HepG2 (cell line): ENCODE measurements at regions not wholly inside any gene's neighbourhood (a gene's known extent, or its start where the extent isn't known, plus 50 kb on each side); places are given as distances from the start of the nearest gene placed in this dataset.
A peak's percentile ranks its signal among the peaks of the same experiment; 100 is the strongest.

Experiments used
- ATAC-seq: fragments of 200-7000 bp; cut with Tn5 transposase; 3 replicates; pipeline ENCODE4 v1.9.1; 2020; ENCODE audit warnings: mild to moderate bottlenecking, moderate library complexity
- BruUV-seq: library from RNA; stranded (reverse); fragments of 400-500 nt; replicated peaks from 2 replicates; lab custom pipeline; 2021; lab: Mats Ljungman, UMichigan
- CTCF ChIA-PET: fragments of 300-600 bp; formaldehyde crosslinking; extraction: SDS; loops from one replicate; lab custom pipeline; 2021; ENCODE audit warnings: low total read pairs, inconsistent platforms, low intra/inter-chr PET ratio; lab: Yijun Ruan, JAX
- POLR2A ChIA-PET: fragments of 350-600 bp; sonication (Branson Sonifier 250); formaldehyde crosslinking; loops from one replicate; lab custom pipeline; 2020; ENCODE audit warnings: antibody characterized with exemption, inconsistent platforms; lab: Yijun Ruan, JAX
- DNase-seq: peaks from one replicate; pipeline ENCODE4 v3.0.0-alpha.2; 2015; ENCODE audit warnings: low spot score
- FAIRE-seq: peaks from 3 replicates; lab custom pipeline; 2011; peaks lifted over from hg19 to GRCh38; lab: Jason Lieb, UNC
- H2AFZ ChIP-seq: one replicate; pipeline ENCODE4 v1.6.1; 2011; ENCODE audit warnings: low read length, inconsistent platforms
- H3K27ac ChIP-seq: fragments of 300-600 bp; 3 replicates; pipeline ENCODE4 v1.8.0; 2011; ENCODE audit warnings: mixed run types, mild to moderate bottlenecking, mixed read lengths, low read length, inconsistent platforms; ENCODE audit not compliant: insufficient read depth; ENCODE audit errors: extremely low read length
- H3K27me3 ChIP-seq, 2 experiments: fragments of 200-600 bp in 1 of 2; 2 replicates in 1 of 2; 3 replicates in 1 of 2; pipeline versions ENCODE4 v1.6.0 to v1.8.0; 2011; ENCODE audit warnings: low read length in 2 of 2, mild to moderate bottlenecking in 2 of 2, moderate library complexity in 2 of 2, inconsistent platforms in 1 of 2; ENCODE audit not compliant: insufficient read depth in 2 of 2, control insufficient read depth in 1 of 2
- H3K36me3 ChIP-seq, 2 experiments: fragments of 200-600 bp in 1 of 2; replicated peaks in 1 of 2; 2 replicates in 1 of 2; 3 replicates in 1 of 2; pipeline versions ENCODE4 v1.5.1 to v1.8.0; 2011; ENCODE audit warnings: low read length in 2 of 2, inconsistent platforms in 1 of 2; ENCODE audit not compliant: insufficient read depth in 2 of 2, control insufficient read depth in 1 of 2
- H3K4me1 ChIP-seq: 2 replicates; pipeline ENCODE4 v1.5.1; 2012; ENCODE audit warnings: low read length, inconsistent platforms; ENCODE audit not compliant: insufficient read depth
- H3K4me2 ChIP-seq: 2 replicates; pipeline ENCODE4 v1.6.0; 2011; ENCODE audit warnings: low read depth, low read length, inconsistent platforms
- H3K4me3 ChIP-seq, 3 experiments: fragments of 200-600 bp in 1 of 3; sonication (generic), shearing (Covaris generic) in 1 of 3; replicated peaks in 1 of 3; 2 replicates each; pipeline ENCODE4 v1.5.1; 2011 to 2016; ENCODE audit warnings: low read length in 3 of 3, inconsistent platforms in 2 of 3, low read depth in 2 of 3, mild to moderate bottlenecking in 2 of 3, control low read depth in 1 of 3, mixed read lengths in 1 of 3; ENCODE audit not compliant: insufficient read depth in 1 of 3
- H3K79me2 ChIP-seq: one replicate; pipeline ENCODE4 v1.6.1; 2011; ENCODE audit warnings: low read length, inconsistent platforms; ENCODE audit not compliant: insufficient read depth
- H3K9ac ChIP-seq: 2 replicates; pipeline ENCODE4 v1.6.0; 2011; ENCODE audit warnings: mild to moderate bottlenecking, low read depth, low read length, inconsistent platforms; ENCODE audit not compliant: insufficient read depth
- H3K9me3 ChIP-seq: 2 replicates; pipeline ENCODE4 v1.5.1; 2012; ENCODE audit warnings: mild to moderate bottlenecking, low read length
- H4K20me1 ChIP-seq: 2 replicates; pipeline ENCODE4 v1.6.0; 2011; ENCODE audit warnings: inconsistent platforms, mild to moderate bottlenecking, low read length, moderate library complexity; ENCODE audit not compliant: insufficient read depth
- MTF1 ChIP-seq: sonication (generic); formaldehyde crosslinking; IDR thresholded peaks from 2 replicates; pipeline ENCODE4 v1.5.0; 2020; ENCODE audit warnings: missing genetic modification reagents
- NFE2 ChIP-seq: sonication (generic); formaldehyde crosslinking; IDR thresholded peaks from 2 replicates; pipeline ENCODE4 v1.4.0; 2020; ENCODE audit warnings: missing genetic modification reagents
- RBAK ChIP-seq: sonication (generic); formaldehyde crosslinking; IDR thresholded peaks from 2 replicates; pipeline ENCODE4 v1.5.1; 2020; ENCODE audit warnings: mild to moderate bottlenecking, missing genetic modification reagents
- TAF1 ChIP-seq: sonication (generic); formaldehyde crosslinking; IDR thresholded peaks from 2 replicates; pipeline ENCODE4 v1.4.0; 2020; ENCODE audit warnings: missing genetic modification reagents
- THAP7 ChIP-seq: sonication (generic); formaldehyde crosslinking; IDR thresholded peaks from 2 replicates; pipeline ENCODE4 v1.8.1; 2023; ENCODE audit warnings: mild to moderate bottlenecking, missing genetic modification reagents
- TOE1 ChIP-seq: sonication (generic); formaldehyde crosslinking; IDR thresholded peaks from 2 replicates; pipeline ENCODE4 v1.4.0; 2020; ENCODE audit warnings: mild to moderate bottlenecking, missing genetic modification reagents
- TRIM22 ChIP-seq: fragments of 450-650 bp; IDR thresholded peaks from 2 replicates; pipeline ENCODE4 v1.6.1; 2017
- U2AF2 ChIP-seq: fragments of 200-400 bp; formaldehyde crosslinking; IDR thresholded peaks from 2 replicates; pipeline ENCODE4 v1.6.1; 2017; ENCODE audit warnings: low read depth, mild to moderate bottlenecking, low read length
- UBTF ChIP-seq: sonication (generic); formaldehyde crosslinking; IDR thresholded peaks from 2 replicates; pipeline ENCODE4 v1.4.0; 2020; ENCODE audit warnings: mild to moderate bottlenecking, missing genetic modification reagents
- ZBTB20 ChIP-seq: sonication (generic); formaldehyde crosslinking; IDR thresholded peaks from 2 replicates; pipeline ENCODE4 v1.8.1; 2023; ENCODE audit warnings: missing genetic modification reagents, low read depth, mild to moderate bottlenecking, borderline replicate concordance
- ZNF512 ChIP-seq: sonication (generic); formaldehyde crosslinking; IDR thresholded peaks from 2 replicates; pipeline ENCODE4 v1.4.0; 2020; ENCODE audit warnings: mild to moderate bottlenecking, missing genetic modification reagents
- ZNF564 ChIP-seq: sonication (generic); formaldehyde crosslinking; IDR thresholded peaks from 2 replicates; pipeline ENCODE4 v1.8.1; 2023; ENCODE audit warnings: mild to moderate bottlenecking, missing genetic modification reagents
- ZNF746 ChIP-seq: sonication (generic); formaldehyde crosslinking; IDR thresholded peaks from 2 replicates; pipeline ENCODE4 v1.8.0; 2022; ENCODE audit warnings: mild to moderate bottlenecking, missing genetic modification reagents
- WGBS: methylation state at CpG from one replicate; pipeline ENCODE4 v1.1.6; 2017; ENCODE audit warnings: low lambda C conversion rate; 5-methylcytosine and 5-hydroxymethylcytosine counted together
- in situ Hi-C: cut with HindIII; loops from 2 replicates; pipeline ENCODE4 v1.10.0; 2017; ENCODE audit warnings: low pct_unique_long_range_greater_than_20kb; ENCODE audit not compliant: extremely low pct_ligation_motif_present
- intact Hi-C: fragments of 100-400 bp; cut with micrococcal nuclease; formaldehyde crosslinking; loops from one replicate; pipeline ENCODE4 v1.10.0; 2022; ENCODE audit not compliant: unreplicated experiment

- POLR2A ChIA-PET, result no interaction called here
These were observed 139.6 kb upstream of the SGO1 start for GRCh38 chr3:20325563-20325962.

GRCh38 chr3:20324664-20325478 lies 138.9 kb upstream of the SGO1 start:
- Histone ChIP-seq H2AFZ (no peak overlapping the region), H3K4me1 (peaks cover 48% of the 10 kb centered on the region), H3K27me3 (no peaks in the 10 kb centered on the region), H3K9me3 (no peaks in the 10 kb centered on the region), H3K27ac (no peak overlapping the region), H4K20me1 (no peaks in the 10 kb centered on the region), H3K4me2 (no peak overlapping the region), H3K36me3 (no peaks in the 10 kb centered on the region), H3K79me2 (no peaks in the 10 kb centered on the region), H3K4me3 (no peak overlapping the region), H3K9ac (no peak overlapping the region)
- no TSS peak for BruUV-seq
- DNase-seq (no peak), ATAC-seq (no peak), FAIRE-seq (no peak)
- intact Hi-C loops (loop anchor here (5.0 kb wide), 2 partner anchors 283 to 378 kb away; partner anchors contain the start of genes KAT2B and RAB5A), in situ Hi-C loops (no loop called here)
- 59% methylated on average over 1 of the region's 1 CpG for WGBS
- CTCF ChIA-PET, result no interaction called here
- POLR2A ChIA-PET, result no interaction called here
- TF ChIP-seq ZBTB20 (CRISPR knock-in tag) (no peak), TRIM22 (no peak), MTF1 (CRISPR knock-in tag) (no peak), THAP7 (no peak), U2AF2 (no peak), ZNF512 (CRISPR knock-in tag) (no peak), NFE2 (no peak), TOE1 (no peak), UBTF (CRISPR knock-in tag) (no peak), RBAK (no peak), TAF1 (CRISPR knock-in tag) (no peak)

More at GRCh38 chr3:20325563-20325962, 139.6 kb upstream of the SGO1 start:
- no peaks in the 10 kb centered on the region for H3K27me3 ChIP-seq
- H4K20me1 ChIP-seq, result no peaks in the 10 kb centered on the region
- FAIRE-seq, result no peak
- H3K9ac ChIP-seq, result no peak overlapping the region
- 0 out of 2 replicates have a peak, but pooled peaks have one; percentile 52 for TF ChIP-seq ZNF564
- no peak for TF ChIP-seq ZNF746 (CRISPR knock-in tag)
- TF ChIP-seq, all 625 proteins: peak for 1
- ATAC-seq (no peak), DNase-seq (no peak)
- H2AFZ ChIP-seq, result no peak overlapping the region
- CTCF ChIA-PET, result no interaction called here
- no peaks in the 10 kb centered on the region for H3K79me2 ChIP-seq
- BruUV-seq, result no TSS peak
- no peaks in the 10 kb centered on the region for H3K9me3 ChIP-seq
- H3K27ac ChIP-seq, result no peak overlapping the region
- intact Hi-C loops, result no loop called here
- no peak overlapping the region for H3K4me3 ChIP-seq
- no peak overlapping the region for H3K4me2 ChIP-seq
- peaks cover 41% of the 10 kb centered on the region for H3K4me1 ChIP-seq
- WGBS, result 65% methylated on average over 1 of the region's 1 CpG
- H3K36me3 ChIP-seq, result no peaks in the 10 kb centered on the region
- in situ Hi-C loops, result no loop called here
